ENCODE measurements at regions not wholly inside any gene's neighbourhood (a gene's known extent, or its start where the extent isn't known, plus 50 kb on each side); places are given as distances from the start of the nearest gene placed in this dataset.

GRCh38 chr1:110280126-110280525, 59.1 kb upstream of the RBM15 start:
- no peaks in the 10 kb centered on the region for H4K20me1 ChIP-seq (ENCODE audit: insufficient read depth, low read length)
- H2AFZ ChIP-seq (ENCODE audit: insufficient read depth, low read depth, low read length, poor library complexity, severe bottlenecking), result no peak overlapping the region
- Mint-ChIP-seq H3K27ac (peak overlapping the region in 1 of 7 donors; percentile 29), H3K4me1 (no peaks in the 10 kb centered on the region), H3K4me3 (no peak overlapping the region), H3K36me3 (no peaks in the 10 kb centered on the region), H3K9me3 (peaks cover 0 to 2% (median 0%) of the 10 kb centered on the region in 7 donors), H3K27me3 (ENCODE audit: low read depth in 3 of 3) (peaks cover 3 to 4% (median 3%) of the 10 kb centered on the region in 3 donors)
- no peaks in the 10 kb centered on the region for H3K36me3 ChIP-seq (replicated peaks in 1 of 2; ENCODE audit: control insufficient read depth in 1 of 2, insufficient read depth in 2 of 2, low read length in 2 of 2)
- no peak overlapping the region for H3K4me3 ChIP-seq (replicated peaks in 1 of 3; ENCODE audit: low read depth in 2 of 3, low read length in 3 of 3)
- no peak overlapping the region for H3K27ac ChIP-seq (ENCODE audit: low read depth in 1 of 2, low read length in 2 of 2)
- no peak for DNase-seq
- H3K4me2 ChIP-seq (replicated peaks; ENCODE audit: extremely low read depth, low read length, poor library complexity, severe bottlenecking), result no peak overlapping the region
- H3K27me3 ChIP-seq (ENCODE audit: control insufficient read depth in 2 of 2, insufficient read depth in 2 of 2, low read length in 2 of 2), result no peaks in the 10 kb centered on the region
- no peaks in the 10 kb centered on the region for H3K4me1 ChIP-seq (ENCODE audit: control insufficient read depth in 1 of 2, insufficient read depth in 2 of 2, low read length in 2 of 2)
- H3K79me2 ChIP-seq (ENCODE audit: insufficient read depth, low read length), result no peaks in the 10 kb centered on the region
- no peak overlapping the region for H3K9ac ChIP-seq (ENCODE audit: insufficient read depth, low read length, poor library complexity, severe bottlenecking)
- no peak for TF ChIP-seq CTCF (IDR thresholded peaks at IDR 0.05)
- no peaks in the 10 kb centered on the region for H3K9me3 ChIP-seq (replicated peaks in 1 of 2; ENCODE audit: control insufficient read depth in 1 of 2, insufficient read depth in 1 of 2, low read length in 2 of 2)
- intact Hi-C loops (cut with micrococcal nuclease), result no loop called here
- WGBS (ENCODE audit: insufficient coverage), result 90% methylated on average over 6 of the region's 7 CpGs

GRCh38 chr1:110280804-110281203, 58.4 kb upstream of the RBM15 start:
- Histone ChIP-seq H3K4me1 (ENCODE audit: control insufficient read depth in 1 of 2, insufficient read depth in 2 of 2, low read length in 2 of 2) (no peaks in the 10 kb centered on the region), H3K4me2 (replicated peaks; ENCODE audit: extremely low read depth, low read length, poor library complexity, severe bottlenecking) (no peak overlapping the region), H3K27me3 (ENCODE audit: control insufficient read depth in 2 of 2, insufficient read depth in 2 of 2, low read length in 2 of 2) (no peaks in the 10 kb centered on the region), H3K27ac (ENCODE audit: low read depth in 1 of 2, low read length in 2 of 2) (no peak overlapping the region), H4K20me1 (ENCODE audit: insufficient read depth, low read length) (no peaks in the 10 kb centered on the region), H3K9me3 (replicated peaks in 1 of 2; ENCODE audit: control insufficient read depth in 1 of 2, insufficient read depth in 1 of 2, low read length in 2 of 2) (no peaks in the 10 kb centered on the region), H3K36me3 (replicated peaks in 1 of 2; ENCODE audit: control insufficient read depth in 1 of 2, insufficient read depth in 2 of 2, low read length in 2 of 2) (no peaks in the 10 kb centered on the region), H3K4me3 (replicated peaks in 1 of 3; ENCODE audit: low read depth in 2 of 3, low read length in 3 of 3) (no peak overlapping the region), H3K9ac (ENCODE audit: insufficient read depth, low read length, poor library complexity, severe bottlenecking) (no peak overlapping the region), H3K79me2 (ENCODE audit: insufficient read depth, low read length) (no peaks in the 10 kb centered on the region), H2AFZ (ENCODE audit: insufficient read depth, low read depth, low read length, poor library complexity, severe bottlenecking) (no peak overlapping the region)
- Mint-ChIP-seq H3K4me3 (no peak overlapping the region), H3K27me3 (ENCODE audit: low read depth in 3 of 3) (peaks cover 2 to 4% (median 3%) of the 10 kb centered on the region in 3 donors), H3K27ac (no peak overlapping the region), H3K36me3 (no peaks in the 10 kb centered on the region), H3K9me3 (peaks cover 0 to 2% (median 0%) of the 10 kb centered on the region in 7 donors), H3K4me1 (no peaks in the 10 kb centered on the region)
- no peak for DNase-seq
- WGBS (ENCODE audit: insufficient coverage), result 82% methylated on average over 1 of the region's 5 CpGs
- TF ChIP-seq CTCF (IDR thresholded peaks at IDR 0.05), result no peak
- intact Hi-C loops (cut with micrococcal nuclease), result no loop called here

Measured in CD14-positive monocyte (primary cell).